Adrenal gland (tissue), 9 donors: ENCODE measurements at regions not wholly inside any gene's neighbourhood (a gene's known extent, or its start where the extent isn't known, plus 50 kb on each side); places are given as distances from the start of the nearest gene placed in this dataset.

Experiments
- DNase-seq, 7 donors: peaks; one replicate each; pipeline ENCODE4 v3.0.0-alpha.2; 2019 to 2020
- H3K27ac ChIP-seq, 5 donors: fragments of 200-600 bp; sonication (generic) in 4 of 5; 1 replicate in 3 of 5; 2 replicates in 2 of 5; pipeline versions ENCODE4 v1.5.1 to v1.8.0; 2016 to 2020; ENCODE audit warnings: mild to moderate bottlenecking in 1 of 5
- H3K27me3 ChIP-seq: fragments of 200-600 bp; 2 replicates; pipeline ENCODE4 v1.8.0; 2021
- H3K36me3 ChIP-seq, 2 donors: fragments of 200-600 bp; replicated peaks in 1 of 2; 1 replicate in 1 of 2; 2 replicates in 1 of 2; pipeline versions ENCODE4 v1.5.1 to v1.8.0; 2018 to 2022
- H3K4me1 ChIP-seq, 2 donors: fragments of 200-600 bp; replicated peaks in 1 of 2; 1 replicate in 1 of 2; 2 replicates in 1 of 2; pipeline versions ENCODE4 v1.5.1 to v1.8.0; 2018 to 2021
- H3K4me3 ChIP-seq, 4 donors: fragments of 200-600 bp; sonication (generic) in 3 of 4; one replicate each; pipeline ENCODE4 v1.5.1; 2016 to 2018
- H3K9me3 ChIP-seq, 3 donors: fragments of 200-600 bp; sonication (generic) in 1 of 3; replicated peaks in 1 of 3; 1 replicate in 2 of 3; 2 replicates in 1 of 3; pipeline versions ENCODE4 v1.5.1 to v1.8.0; 2016 to 2021
- POLR2A ChIP-seq, 2 donors: fragments of 450-650 bp; IDR thresholded peaks; one replicate each; pipeline ENCODE4 v1.6.1; 2017; ENCODE audit warnings: antibody characterized with exemption in 2 of 2, mild to moderate bottlenecking in 2 of 2, moderate library complexity in 1 of 2
- WGBS, 4 donors: extraction: QIAGEN DNeasy Blood & Tissue Kit in 2 of 4; methylation state at CpG; one replicate each; pipeline versions ENCODE4 v1.1.5 to v1.1.7; 2013 to 2017; 5-methylcytosine and 5-hydroxymethylcytosine counted together
- intact Hi-C, 2 donors: fragments of 100-400 bp; cut with DNase I; formaldehyde crosslinking; loops; one replicate each; pipeline versions ENCODE4 v1.14.1 to v1.15.0; 2022 to 2023
- TF ChIP-seq, protein P1 (sequence below), 6 experiments: fragments of 450-650 bp in 4 of 6; fragments of 200-600 bp in 2 of 6; sonication (generic) in 1 of 6; IDR thresholded peaks; 1 replicate in 5 of 6; 2 replicates in 1 of 6; pipeline versions ENCODE4 v1.5.1 to v1.8.0; 2016 to 2021; ENCODE audit warnings: antibody characterized with exemption in 6 of 6, mild to moderate bottlenecking in 2 of 6, moderate library complexity in 1 of 6
- donor health status: healthy with polysubstance abuse.
- donor health status: Bipolar disorder and iron deficiency.
- donor health status: DM: yes; HTN: yes; CAD: no.
- donor health status: DM: no; HTN: no; CAD: no.
- donor health status: DM: no; HTN: no; CAD: no.

DNA sequence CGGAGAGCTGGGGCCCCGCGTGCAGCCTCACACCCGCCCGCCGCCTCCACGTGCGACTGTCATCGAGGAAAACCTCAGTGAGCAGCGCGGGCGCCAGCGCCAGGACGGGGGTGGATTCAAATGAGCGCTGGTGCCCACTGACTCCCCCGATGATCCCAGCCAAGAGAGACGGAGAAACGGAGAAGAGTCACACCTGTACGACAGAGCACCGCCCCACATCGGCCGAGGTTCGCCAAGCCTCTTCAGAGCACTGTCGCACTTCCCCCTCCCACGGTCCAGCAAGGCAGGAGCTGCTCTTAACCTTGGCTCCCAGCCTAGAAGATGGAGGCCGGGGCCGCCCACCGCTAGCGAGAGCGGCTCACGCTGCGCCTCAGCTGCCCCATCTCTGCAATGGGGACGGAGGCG, 130.9 kb upstream of the IQSEC1 start:
- no peak for DNase-seq

DNA sequence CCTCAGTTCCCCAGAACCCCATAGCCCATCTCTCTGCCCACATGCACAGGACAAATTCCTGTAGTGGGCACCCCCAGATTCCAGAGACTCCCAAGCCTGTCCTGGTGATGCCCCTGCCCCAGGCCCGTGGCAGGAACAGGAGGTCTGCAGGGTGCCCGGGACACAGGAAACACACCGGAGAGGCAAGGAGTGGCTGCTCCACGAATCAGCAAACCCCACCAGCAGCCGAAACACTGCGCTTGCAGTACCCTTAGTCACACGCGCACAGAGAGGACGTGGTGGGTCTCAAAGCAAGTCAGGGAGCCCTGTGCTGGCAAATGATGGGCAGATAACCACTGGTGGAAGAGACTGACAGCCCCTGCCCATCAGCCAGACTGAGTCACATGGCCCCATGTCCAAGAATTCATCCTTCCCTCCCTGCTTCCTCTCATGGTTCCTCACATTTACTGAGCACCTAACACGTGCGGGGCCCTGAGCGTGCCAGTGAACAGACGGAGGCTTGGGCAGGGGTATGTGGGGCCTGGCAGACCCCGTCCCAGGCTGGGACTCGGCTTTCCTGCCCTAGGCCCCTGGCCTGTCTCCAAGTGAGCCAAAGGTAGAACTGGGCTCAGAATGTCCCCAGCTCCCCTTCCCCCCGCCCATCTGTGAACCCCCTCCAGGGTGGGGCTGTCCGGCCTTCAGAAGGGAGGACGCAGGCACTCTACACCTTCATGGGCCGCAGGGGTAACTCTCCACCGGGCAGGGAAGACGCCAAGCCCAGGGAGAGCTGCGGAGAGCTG, 130.4 kb upstream of the IQSEC1 start:
- Histone ChIP-seq H3K27me3 (peaks cover 15% of the 10 kb centered on the region), H3K36me3 (no peaks in the 10 kb centered on the region), H3K4me1 (no peaks in the 10 kb centered on the region), H3K27ac (no peak overlapping the region), H3K4me3 (no peak overlapping the region), H3K9me3 (no peaks in the 10 kb centered on the region)
- TF ChIP-seq POLR2A (IDR thresholded peaks at IDR 0.05), result no peak
- TF ChIP-seq, protein P1, sequence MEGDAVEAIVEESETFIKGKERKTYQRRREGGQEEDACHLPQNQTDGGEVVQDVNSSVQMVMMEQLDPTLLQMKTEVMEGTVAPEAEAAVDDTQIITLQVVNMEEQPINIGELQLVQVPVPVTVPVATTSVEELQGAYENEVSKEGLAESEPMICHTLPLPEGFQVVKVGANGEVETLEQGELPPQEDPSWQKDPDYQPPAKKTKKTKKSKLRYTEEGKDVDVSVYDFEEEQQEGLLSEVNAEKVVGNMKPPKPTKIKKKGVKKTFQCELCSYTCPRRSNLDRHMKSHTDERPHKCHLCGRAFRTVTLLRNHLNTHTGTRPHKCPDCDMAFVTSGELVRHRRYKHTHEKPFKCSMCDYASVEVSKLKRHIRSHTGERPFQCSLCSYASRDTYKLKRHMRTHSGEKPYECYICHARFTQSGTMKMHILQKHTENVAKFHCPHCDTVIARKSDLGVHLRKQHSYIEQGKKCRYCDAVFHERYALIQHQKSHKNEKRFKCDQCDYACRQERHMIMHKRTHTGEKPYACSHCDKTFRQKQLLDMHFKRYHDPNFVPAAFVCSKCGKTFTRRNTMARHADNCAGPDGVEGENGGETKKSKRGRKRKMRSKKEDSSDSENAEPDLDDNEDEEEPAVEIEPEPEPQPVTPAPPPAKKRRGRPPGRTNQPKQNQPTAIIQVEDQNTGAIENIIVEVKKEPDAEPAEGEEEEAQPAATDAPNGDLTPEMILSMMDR (IDR thresholded peaks at IDR 0.05), result no peak
- peak in 1 of 7 donors; percentile 3 for DNase-seq
- 66 to 81% (median 76%) methylated on average over 9 to 22 of the region's 22 CpGs for WGBS, 4 donors
- intact Hi-C loops, result no loop called here

More for the DNA sequence above, 130.9 kb upstream of the IQSEC1 start:
- intact Hi-C loops, result no loop called here
- Histone ChIP-seq H3K4me1 (no peaks in the 10 kb centered on the region), H3K9me3 (no peaks in the 10 kb centered on the region), H3K36me3 (no peaks in the 10 kb centered on the region), H3K27me3 (peaks cover 15% of the 10 kb centered on the region), H3K27ac (no peak overlapping the region), H3K4me3 (no peak overlapping the region)
- TF ChIP-seq, protein P1 (IDR thresholded peaks at IDR 0.05), result no peak
- TF ChIP-seq POLR2A (IDR thresholded peaks at IDR 0.05), result no peak
- 15 to 16% (median 15%) methylated on average over 19 to 34 of the region's 34 CpGs; no CpG with 5 or more reads in 1 of the 4 donors for WGBS, 4 donors

DNA sequence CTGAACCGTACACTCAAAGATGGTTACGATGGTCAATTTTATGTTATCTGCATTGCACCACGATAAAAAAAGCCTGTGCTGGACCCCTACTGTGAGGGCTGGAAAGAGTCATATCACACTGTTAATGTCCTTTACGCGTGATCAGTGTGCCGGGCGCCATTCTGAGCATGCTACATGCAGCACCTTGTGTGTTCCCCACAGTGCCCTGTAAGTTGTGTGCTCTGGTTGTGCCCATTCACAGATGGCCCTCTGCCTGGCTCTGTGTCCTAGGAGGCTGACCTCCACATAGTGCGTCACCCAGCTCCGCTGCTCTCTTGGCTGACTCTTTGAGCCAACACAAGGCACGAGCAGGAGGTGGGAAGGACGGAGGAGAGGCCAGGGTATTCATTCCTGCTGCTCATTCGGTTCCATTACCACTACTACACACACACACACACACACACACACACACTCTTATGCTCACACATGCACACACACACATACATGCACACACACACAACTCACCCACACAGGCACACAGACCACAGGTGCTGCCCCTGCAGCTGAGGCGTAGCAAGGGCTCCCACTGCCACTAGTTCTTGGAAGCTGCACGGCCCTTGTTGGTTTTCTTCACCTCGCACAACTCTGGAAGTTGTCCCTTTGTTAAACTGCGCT, 129.6 kb upstream of the IQSEC1 start:
- WGBS, 4 donors, result 82 to 87% (median 87%) methylated on average over 15 to 16 of the region's 16 CpGs
- H3K9me3 ChIP-seq, result no peaks in the 10 kb centered on the region
- DNase-seq, result peak in 4 of 7 donors; percentile 28 to 47 (median 40)
- no peaks in the 10 kb centered on the region for H3K4me1 ChIP-seq
- no peak overlapping the region for H3K27ac ChIP-seq
- H3K27me3 ChIP-seq, result peaks cover 15% of the 10 kb centered on the region
- H3K4me3 ChIP-seq, result no peak overlapping the region
- TF ChIP-seq POLR2A (IDR thresholded peaks at IDR 0.05), result no peak
- TF ChIP-seq, protein P1 (IDR thresholded peaks at IDR 0.05), result no peak
- no peaks in the 10 kb centered on the region for H3K36me3 ChIP-seq
- intact Hi-C loops, result no loop called here

DNA sequence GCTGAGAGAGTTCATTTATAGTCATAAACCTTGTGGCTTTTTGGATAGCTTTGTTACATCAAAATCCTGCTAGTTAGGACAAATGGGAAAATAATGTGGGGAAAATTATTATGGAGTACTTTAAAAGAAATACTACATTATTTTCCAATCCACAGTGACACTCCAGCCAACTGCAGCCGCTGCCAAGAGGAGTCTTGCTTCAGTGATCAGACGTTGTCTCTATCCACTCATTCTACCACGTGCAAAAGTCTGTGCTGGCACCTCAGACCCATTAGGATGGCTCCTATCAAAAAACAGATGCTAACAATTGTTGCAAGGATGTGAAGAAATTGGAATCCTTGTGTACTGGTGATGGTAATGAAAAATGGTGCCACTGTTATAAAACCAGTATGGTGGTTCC, 128.6 kb upstream of the IQSEC1 start:
- intact Hi-C loops, result no loop called here
- TF ChIP-seq POLR2A (IDR thresholded peaks at IDR 0.05), result no peak
- TF ChIP-seq, protein P1 (IDR thresholded peaks at IDR 0.05), result no peak
- 56 to 79% (median 70%) methylated on average over 3 of the region's 3 CpGs for WGBS, 4 donors
- no peak overlapping the region for H3K27ac ChIP-seq
- no peak for DNase-seq
- H3K9me3 ChIP-seq, result no peaks in the 10 kb centered on the region
- H3K4me1 ChIP-seq, result no peaks in the 10 kb centered on the region
- no peaks in the 10 kb centered on the region for H3K36me3 ChIP-seq
- peaks cover 15% of the 10 kb centered on the region for H3K27me3 ChIP-seq
- no peak overlapping the region for H3K4me3 ChIP-seq
